ENCODE measurements at regions not wholly inside any gene's neighbourhood (a gene's known extent, or its start where the extent isn't known, plus 50 kb on each side); places are given as distances from the start of the nearest gene placed in this dataset.

DNA sequence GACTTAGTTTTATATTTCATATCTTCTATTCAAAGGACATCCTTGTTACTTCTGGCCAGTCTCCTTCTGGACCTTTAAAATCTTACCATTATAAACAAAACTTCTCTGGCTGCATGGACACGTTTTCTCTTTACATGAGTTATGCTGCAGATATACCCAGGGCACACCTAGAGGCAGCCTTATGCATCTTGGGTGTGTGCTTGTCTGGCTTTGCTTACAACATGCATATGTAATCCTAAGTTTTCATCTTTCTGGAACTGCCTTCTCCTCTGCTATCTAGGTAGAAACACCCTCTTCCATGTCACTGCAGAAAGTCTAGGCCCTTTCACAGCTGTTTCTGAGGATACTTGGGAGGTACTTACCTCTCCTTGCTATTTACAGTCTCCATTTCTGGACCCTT lies 185.8 kb upstream of the RAG2 start:
- no peak overlapping the region for H3K4me3 ChIP-seq (replicated peaks; ENCODE audit: low read depth, low read length)
- H3K27me3 ChIP-seq (replicated peaks; ENCODE audit: control insufficient read depth, insufficient read depth, low read length) = no peaks in the 10 kb centered on the region
- H3K36me3 ChIP-seq (ENCODE audit: control insufficient read depth, insufficient read depth, low read length) = no peaks in the 10 kb centered on the region
- no peak for DNase-seq (ENCODE audit: extremely low read depth, insufficient read length)
- TF ChIP-seq, protein P1, sequence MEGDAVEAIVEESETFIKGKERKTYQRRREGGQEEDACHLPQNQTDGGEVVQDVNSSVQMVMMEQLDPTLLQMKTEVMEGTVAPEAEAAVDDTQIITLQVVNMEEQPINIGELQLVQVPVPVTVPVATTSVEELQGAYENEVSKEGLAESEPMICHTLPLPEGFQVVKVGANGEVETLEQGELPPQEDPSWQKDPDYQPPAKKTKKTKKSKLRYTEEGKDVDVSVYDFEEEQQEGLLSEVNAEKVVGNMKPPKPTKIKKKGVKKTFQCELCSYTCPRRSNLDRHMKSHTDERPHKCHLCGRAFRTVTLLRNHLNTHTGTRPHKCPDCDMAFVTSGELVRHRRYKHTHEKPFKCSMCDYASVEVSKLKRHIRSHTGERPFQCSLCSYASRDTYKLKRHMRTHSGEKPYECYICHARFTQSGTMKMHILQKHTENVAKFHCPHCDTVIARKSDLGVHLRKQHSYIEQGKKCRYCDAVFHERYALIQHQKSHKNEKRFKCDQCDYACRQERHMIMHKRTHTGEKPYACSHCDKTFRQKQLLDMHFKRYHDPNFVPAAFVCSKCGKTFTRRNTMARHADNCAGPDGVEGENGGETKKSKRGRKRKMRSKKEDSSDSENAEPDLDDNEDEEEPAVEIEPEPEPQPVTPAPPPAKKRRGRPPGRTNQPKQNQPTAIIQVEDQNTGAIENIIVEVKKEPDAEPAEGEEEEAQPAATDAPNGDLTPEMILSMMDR (IDR thresholded peaks at IDR 0.05; ENCODE audit: insufficient read depth, low read length, poor library complexity, severe bottlenecking) = no peak

DNA sequence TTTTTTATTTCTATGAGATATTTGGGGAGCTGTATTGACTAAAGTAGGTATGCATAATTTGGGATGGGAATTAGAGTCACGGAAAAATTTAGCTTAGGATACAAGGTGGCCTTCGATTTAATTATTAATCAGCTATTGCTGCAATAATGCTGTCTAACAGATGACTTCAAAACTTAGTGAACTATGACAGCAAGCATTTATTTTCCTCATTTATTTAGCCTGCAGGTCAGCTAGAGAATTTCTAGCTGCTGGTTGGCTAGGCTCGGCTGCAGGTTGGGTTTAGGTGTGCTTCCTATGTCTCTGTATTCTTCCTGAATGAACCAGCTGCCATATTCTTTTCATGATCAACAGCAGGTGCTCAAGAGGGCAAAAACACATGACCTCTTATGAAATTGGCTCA lies 181.8 kb upstream of the RAG2 start:
- Histone ChIP-seq H3K4me3 (replicated peaks; ENCODE audit: low read depth, low read length) (no peak overlapping the region), H3K27me3 (replicated peaks; ENCODE audit: control insufficient read depth, insufficient read depth, low read length) (no peaks in the 10 kb centered on the region), H3K36me3 (ENCODE audit: control insufficient read depth, insufficient read depth, low read length) (no peaks in the 10 kb centered on the region)
- DNase-seq (ENCODE audit: extremely low read depth, insufficient read length) = no peak
- TF ChIP-seq, protein P1 (IDR thresholded peaks at IDR 0.05; ENCODE audit: insufficient read depth, low read length, poor library complexity, severe bottlenecking) = no peak

DNA sequence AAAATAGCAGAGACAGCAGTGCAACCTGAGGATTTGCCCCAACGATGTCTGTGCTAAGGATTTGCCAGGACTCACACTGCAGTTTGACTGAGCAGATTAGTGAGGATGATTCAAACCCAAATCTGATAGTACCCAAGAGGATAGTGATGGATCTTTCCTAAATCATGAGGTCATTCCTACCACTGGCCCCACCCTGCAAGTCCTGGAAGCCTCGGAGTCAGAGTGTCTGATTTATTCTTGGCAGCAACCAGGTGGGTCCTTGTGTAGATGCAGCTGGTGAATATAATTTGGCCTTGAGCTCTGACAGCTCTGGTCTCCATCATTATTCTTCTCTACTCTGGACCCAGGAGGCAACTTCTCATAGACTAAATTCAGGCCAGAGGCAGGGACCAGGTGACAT lies 179.3 kb upstream of the RAG2 start:
- no peak for DNase-seq (ENCODE audit: extremely low read depth, insufficient read length)
- no peaks in the 10 kb centered on the region for H3K27me3 ChIP-seq (replicated peaks; ENCODE audit: control insufficient read depth, insufficient read depth, low read length)
- TF ChIP-seq, protein P1 (IDR thresholded peaks at IDR 0.05; ENCODE audit: insufficient read depth, low read length, poor library complexity, severe bottlenecking) = no peak
- H3K4me3 ChIP-seq (replicated peaks; ENCODE audit: low read depth, low read length) = no peak overlapping the region
- H3K36me3 ChIP-seq (ENCODE audit: control insufficient read depth, insufficient read depth, low read length) = no peaks in the 10 kb centered on the region

DNA sequence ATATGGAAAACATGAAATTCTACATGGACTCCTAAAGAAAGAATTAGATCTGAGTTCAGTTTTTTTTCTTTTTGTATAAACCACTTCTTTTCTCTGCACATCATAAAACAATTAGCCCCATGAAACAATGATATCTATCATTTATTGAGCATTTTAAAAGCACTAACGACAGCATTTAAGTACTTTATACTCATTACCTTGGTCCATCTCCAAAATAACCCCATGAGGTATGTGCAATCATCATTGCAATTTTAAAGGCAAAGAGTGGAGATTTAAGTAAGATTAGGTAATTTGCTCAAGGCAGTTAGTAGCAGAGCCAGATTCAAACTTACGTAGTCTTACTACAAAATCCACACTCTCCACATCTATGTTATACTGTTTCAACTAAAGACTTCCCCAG lies 177.7 kb upstream of the RAG2 start:
- no peak overlapping the region for H3K4me3 ChIP-seq (replicated peaks; ENCODE audit: low read depth, low read length)

DNA sequence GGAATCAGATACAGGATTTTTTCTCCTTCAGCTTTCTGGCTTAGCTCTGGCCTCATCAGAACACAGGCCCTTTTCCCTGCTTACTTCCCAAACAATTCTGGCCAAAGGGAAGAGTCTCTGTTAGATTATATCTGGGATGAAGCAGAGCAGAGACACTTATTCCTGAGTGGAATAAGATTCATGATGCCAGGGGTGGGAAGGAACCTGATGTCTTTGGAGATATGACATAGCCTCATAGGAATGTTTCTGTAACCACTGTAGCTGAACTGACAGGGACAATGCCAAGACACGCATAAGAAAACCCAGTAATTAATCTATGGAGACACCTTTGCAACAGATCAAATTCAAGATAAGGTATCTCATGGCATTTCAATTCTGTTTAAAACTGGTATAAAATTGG lies 177.1 kb upstream of the RAG2 start:
- DNase-seq (ENCODE audit: extremely low read depth, insufficient read length) = no peak
- TF ChIP-seq, protein P1 (IDR thresholded peaks at IDR 0.05; ENCODE audit: insufficient read depth, low read length, poor library complexity, severe bottlenecking) = no peak

More for the DNA sequence above, 177.7 kb upstream of the RAG2 start:
- TF ChIP-seq, protein P1 (IDR thresholded peaks at IDR 0.05; ENCODE audit: insufficient read depth, low read length, poor library complexity, severe bottlenecking) = no peak
- no peak for DNase-seq (ENCODE audit: extremely low read depth, insufficient read length)
- Histone ChIP-seq H3K36me3 (ENCODE audit: control insufficient read depth, insufficient read depth, low read length) (no peaks in the 10 kb centered on the region), H3K27me3 (replicated peaks; ENCODE audit: control insufficient read depth, insufficient read depth, low read length) (no peaks in the 10 kb centered on the region)

DNA sequence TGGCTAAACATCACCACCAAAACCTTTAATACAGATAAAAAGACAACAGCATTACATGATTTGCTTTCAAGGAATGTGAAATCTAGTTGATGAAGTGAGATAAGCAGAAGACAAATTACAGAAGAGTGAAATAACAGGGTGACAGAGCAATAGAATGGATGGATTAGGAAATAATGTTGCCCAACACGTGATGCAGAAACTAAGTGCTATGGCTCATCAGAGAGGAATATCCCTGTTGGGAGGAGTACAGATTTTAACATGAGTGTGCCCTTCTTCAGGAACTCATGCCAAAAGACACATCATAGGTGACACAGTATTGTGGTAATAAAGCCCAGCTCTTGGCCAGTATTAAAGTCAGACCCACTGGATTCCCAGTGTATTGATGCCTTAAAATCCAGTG lies 176.6 kb upstream of the RAG2 start:
- H3K27me3 ChIP-seq (replicated peaks; ENCODE audit: control insufficient read depth, insufficient read depth, low read length) = no peaks in the 10 kb centered on the region
- TF ChIP-seq, protein P1 (IDR thresholded peaks at IDR 0.05; ENCODE audit: insufficient read depth, low read length, poor library complexity, severe bottlenecking) = no peak
- no peaks in the 10 kb centered on the region for H3K36me3 ChIP-seq (ENCODE audit: control insufficient read depth, insufficient read depth, low read length)
- no peak for DNase-seq (ENCODE audit: extremely low read depth, insufficient read length)
- H3K4me3 ChIP-seq (replicated peaks; ENCODE audit: low read depth, low read length) = no peak overlapping the region

More for the DNA sequence above, 177.1 kb upstream of the RAG2 start:
- Histone ChIP-seq H3K36me3 (ENCODE audit: control insufficient read depth, insufficient read depth, low read length) (no peaks in the 10 kb centered on the region), H3K4me3 (replicated peaks; ENCODE audit: low read depth, low read length) (no peak overlapping the region), H3K27me3 (replicated peaks; ENCODE audit: control insufficient read depth, insufficient read depth, low read length) (no peaks in the 10 kb centered on the region)

Data from GM06990 (cell line).